H1 (cell line): ENCODE measurements at regions not wholly inside any gene's neighbourhood (a gene's known extent, or its start where the extent isn't known, plus 50 kb on each side); places are given as distances from the start of the nearest gene placed in this dataset.

ENCODE experiments used
- CHD2 ChIP-seq: IDR thresholded peaks from 2 replicates; pipeline ENCODE4 v1.6.1; 2012; ENCODE audit warnings: low read length, improper control_type of control experiment
- CTBP2 ChIP-seq: IDR thresholded peaks from 2 replicates; pipeline ENCODE4 v1.7.0; 2011; ENCODE audit warnings: borderline replicate concordance, mild to moderate bottlenecking, moderate library complexity, mixed read lengths, low read length; ENCODE audit not compliant: insufficient read depth, insufficient read length
- JUN ChIP-seq: IDR thresholded peaks from 2 replicates; pipeline ENCODE4 v1.6.1; 2011; ENCODE audit warnings: low read depth, mild to moderate bottlenecking, improper control_type of control experiment, low read length
- NRF1 ChIP-seq: IDR thresholded peaks from 2 replicates; pipeline ENCODE4 v1.6.1; 2011; ENCODE audit warnings: mild to moderate bottlenecking, low read depth, low read length, improper control_type of control experiment
- TF ChIP-seq, protein P1 (sequence below): fragments of 300-600 bp; sonication (generic); IDR thresholded peaks from 2 replicates; pipeline ENCODE4 v1.7.1; 2012; ENCODE audit warnings: low read length, moderate library complexity, mild to moderate bottlenecking, inconsistent platforms; ENCODE audit not compliant: insufficient replicate concordance

GRCh38 chr6:2346078-2346477 is 100.7 kb upstream of the GMDS start (continued):
- TF ChIP-seq, protein P1, sequence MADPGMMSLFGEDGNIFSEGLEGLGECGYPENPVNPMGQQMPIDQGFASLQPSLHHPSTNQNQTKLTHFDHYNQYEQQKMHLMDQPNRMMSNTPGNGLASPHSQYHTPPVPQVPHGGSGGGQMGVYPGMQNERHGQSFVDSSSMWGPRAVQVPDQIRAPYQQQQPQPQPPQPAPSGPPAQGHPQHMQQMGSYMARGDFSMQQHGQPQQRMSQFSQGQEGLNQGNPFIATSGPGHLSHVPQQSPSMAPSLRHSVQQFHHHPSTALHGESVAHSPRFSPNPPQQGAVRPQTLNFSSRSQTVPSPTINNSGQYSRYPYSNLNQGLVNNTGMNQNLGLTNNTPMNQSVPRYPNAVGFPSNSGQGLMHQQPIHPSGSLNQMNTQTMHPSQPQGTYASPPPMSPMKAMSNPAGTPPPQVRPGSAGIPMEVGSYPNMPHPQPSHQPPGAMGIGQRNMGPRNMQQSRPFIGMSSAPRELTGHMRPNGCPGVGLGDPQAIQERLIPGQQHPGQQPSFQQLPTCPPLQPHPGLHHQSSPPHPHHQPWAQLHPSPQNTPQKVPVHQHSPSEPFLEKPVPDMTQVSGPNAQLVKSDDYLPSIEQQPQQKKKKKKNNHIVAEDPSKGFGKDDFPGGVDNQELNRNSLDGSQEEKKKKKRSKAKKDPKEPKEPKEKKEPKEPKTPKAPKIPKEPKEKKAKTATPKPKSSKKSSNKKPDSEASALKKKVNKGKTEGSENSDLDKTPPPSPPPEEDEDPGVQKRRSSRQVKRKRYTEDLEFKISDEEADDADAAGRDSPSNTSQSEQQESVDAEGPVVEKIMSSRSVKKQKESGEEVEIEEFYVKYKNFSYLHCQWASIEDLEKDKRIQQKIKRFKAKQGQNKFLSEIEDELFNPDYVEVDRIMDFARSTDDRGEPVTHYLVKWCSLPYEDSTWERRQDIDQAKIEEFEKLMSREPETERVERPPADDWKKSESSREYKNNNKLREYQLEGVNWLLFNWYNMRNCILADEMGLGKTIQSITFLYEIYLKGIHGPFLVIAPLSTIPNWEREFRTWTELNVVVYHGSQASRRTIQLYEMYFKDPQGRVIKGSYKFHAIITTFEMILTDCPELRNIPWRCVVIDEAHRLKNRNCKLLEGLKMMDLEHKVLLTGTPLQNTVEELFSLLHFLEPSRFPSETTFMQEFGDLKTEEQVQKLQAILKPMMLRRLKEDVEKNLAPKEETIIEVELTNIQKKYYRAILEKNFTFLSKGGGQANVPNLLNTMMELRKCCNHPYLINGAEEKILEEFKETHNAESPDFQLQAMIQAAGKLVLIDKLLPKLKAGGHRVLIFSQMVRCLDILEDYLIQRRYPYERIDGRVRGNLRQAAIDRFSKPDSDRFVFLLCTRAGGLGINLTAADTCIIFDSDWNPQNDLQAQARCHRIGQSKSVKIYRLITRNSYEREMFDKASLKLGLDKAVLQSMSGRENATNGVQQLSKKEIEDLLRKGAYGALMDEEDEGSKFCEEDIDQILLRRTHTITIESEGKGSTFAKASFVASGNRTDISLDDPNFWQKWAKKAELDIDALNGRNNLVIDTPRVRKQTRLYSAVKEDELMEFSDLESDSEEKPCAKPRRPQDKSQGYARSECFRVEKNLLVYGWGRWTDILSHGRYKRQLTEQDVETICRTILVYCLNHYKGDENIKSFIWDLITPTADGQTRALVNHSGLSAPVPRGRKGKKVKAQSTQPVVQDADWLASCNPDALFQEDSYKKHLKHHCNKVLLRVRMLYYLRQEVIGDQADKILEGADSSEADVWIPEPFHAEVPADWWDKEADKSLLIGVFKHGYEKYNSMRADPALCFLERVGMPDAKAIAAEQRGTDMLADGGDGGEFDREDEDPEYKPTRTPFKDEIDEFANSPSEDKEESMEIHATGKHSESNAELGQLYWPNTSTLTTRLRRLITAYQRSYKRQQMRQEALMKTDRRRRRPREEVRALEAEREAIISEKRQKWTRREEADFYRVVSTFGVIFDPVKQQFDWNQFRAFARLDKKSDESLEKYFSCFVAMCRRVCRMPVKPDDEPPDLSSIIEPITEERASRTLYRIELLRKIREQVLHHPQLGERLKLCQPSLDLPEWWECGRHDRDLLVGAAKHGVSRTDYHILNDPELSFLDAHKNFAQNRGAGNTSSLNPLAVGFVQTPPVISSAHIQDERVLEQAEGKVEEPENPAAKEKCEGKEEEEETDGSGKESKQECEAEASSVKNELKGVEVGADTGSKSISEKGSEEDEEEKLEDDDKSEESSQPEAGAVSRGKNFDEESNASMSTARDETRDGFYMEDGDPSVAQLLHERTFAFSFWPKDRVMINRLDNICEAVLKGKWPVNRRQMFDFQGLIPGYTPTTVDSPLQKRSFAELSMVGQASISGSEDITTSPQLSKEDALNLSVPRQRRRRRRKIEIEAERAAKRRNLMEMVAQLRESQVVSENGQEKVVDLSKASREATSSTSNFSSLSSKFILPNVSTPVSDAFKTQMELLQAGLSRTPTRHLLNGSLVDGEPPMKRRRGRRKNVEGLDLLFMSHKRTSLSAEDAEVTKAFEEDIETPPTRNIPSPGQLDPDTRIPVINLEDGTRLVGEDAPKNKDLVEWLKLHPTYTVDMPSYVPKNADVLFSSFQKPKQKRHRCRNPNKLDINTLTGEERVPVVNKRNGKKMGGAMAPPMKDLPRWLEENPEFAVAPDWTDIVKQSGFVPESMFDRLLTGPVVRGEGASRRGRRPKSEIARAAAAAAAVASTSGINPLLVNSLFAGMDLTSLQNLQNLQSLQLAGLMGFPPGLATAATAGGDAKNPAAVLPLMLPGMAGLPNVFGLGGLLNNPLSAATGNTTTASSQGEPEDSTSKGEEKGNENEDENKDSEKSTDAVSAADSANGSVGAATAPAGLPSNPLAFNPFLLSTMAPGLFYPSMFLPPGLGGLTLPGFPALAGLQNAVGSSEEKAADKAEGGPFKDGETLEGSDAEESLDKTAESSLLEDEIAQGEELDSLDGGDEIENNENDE, result no peak
- TF ChIP-seq CHD2 (no peak), NRF1 (no peak), CTBP2 (no peak), JUN (no peak)
